CD4-positive, alpha-beta T cell (primary cell): ENCODE measurements at regions not wholly inside any gene's neighbourhood (a gene's known extent, or its start where the extent isn't known, plus 50 kb on each side); places are given as distances from the start of the nearest gene placed in this dataset.

Source experiments
- ATAC-seq: fragments of 200-7000 bp; cut with Tn5 transposase; one replicate; pipeline ENCODE4 v1.10.0; 2022; ENCODE audit warnings: mild to moderate bottlenecking; ENCODE audit not compliant: poor library complexity
- CTCF ChIA-PET: fragments of 350-600 bp; sonication (Branson Sonifier 250); formaldehyde crosslinking; loops from one replicate; lab custom pipeline; 2021; ENCODE audit warnings: antibody characterized with exemption, inconsistent platforms; lab: Charles Lee
- POLR2A ChIA-PET: fragments of 350-600 bp; sonication (Branson Sonifier 250); formaldehyde crosslinking; loops from one replicate; lab custom pipeline; 2021; ENCODE audit warnings: antibody characterized with exemption, inconsistent platforms; lab: Charles Lee
- DNase-seq, 14 experiments: peaks; one replicate each; pipeline ENCODE4 v3.0.0-alpha.2; 2013 to 2020; ENCODE audit warnings: mixed read lengths in 2 of 14
- H3K27ac ChIP-seq, 2 donors: one replicate each; pipeline versions ENCODE4 v1.5.1 to v1.7.0; 2013; ENCODE audit warnings: low read length in 2 of 2, low read depth in 1 of 2, mild to moderate bottlenecking in 1 of 2
- H3K27me3 ChIP-seq, 2 experiments: 1 replicate in 1 of 2; 2 replicates in 1 of 2; pipeline versions ENCODE4 v1.6.1 to v1.7.0; 2013; ENCODE audit warnings: low read length in 2 of 2, control low read depth in 1 of 2, mild to moderate bottlenecking in 1 of 2, moderate library complexity in 1 of 2; ENCODE audit not compliant: insufficient read depth in 2 of 2, control insufficient read depth in 1 of 2
- H3K36me3 ChIP-seq: one replicate; pipeline ENCODE4 v1.6.1; 2013; ENCODE audit warnings: low read length, control low read depth; ENCODE audit not compliant: insufficient read depth
- H3K4me1 ChIP-seq: one replicate; pipeline ENCODE4 v1.6.1; 2013; ENCODE audit warnings: low read length, control low read depth; ENCODE audit not compliant: insufficient read depth
- H3K4me3 ChIP-seq: one replicate; pipeline ENCODE4 v1.5.1; 2013; ENCODE audit warnings: mild to moderate bottlenecking, low read length, moderate library complexity
- H3K9me3 ChIP-seq, 2 experiments: 1 replicate in 1 of 2; 2 replicates in 1 of 2; pipeline versions ENCODE4 v1.6.1 to v1.7.0; 2013; ENCODE audit warnings: low read length in 2 of 2, mild to moderate bottlenecking in 2 of 2, control low read depth in 1 of 2, moderate library complexity in 1 of 2; ENCODE audit not compliant: control insufficient read depth in 1 of 2, insufficient read depth in 1 of 2
- H3K27ac Mint-ChIP-seq: one replicate; pipeline ENCODE4 v1.8.0; 2020; ENCODE audit warnings: mixed read lengths
- H3K27me3 Mint-ChIP-seq: one replicate; pipeline ENCODE4 v1.8.0; 2021; ENCODE audit warnings: mixed read lengths
- H3K36me3 Mint-ChIP-seq: one replicate; pipeline ENCODE4 v1.8.0; 2021; ENCODE audit warnings: low read depth, mixed read lengths
- H3K4me1 Mint-ChIP-seq: one replicate; pipeline ENCODE4 v1.8.0; 2021; ENCODE audit warnings: low read depth, mixed read lengths
- H3K4me3 Mint-ChIP-seq: one replicate; pipeline ENCODE4 v1.8.0; 2020; ENCODE audit warnings: mild to moderate bottlenecking, mixed read lengths
- H3K9me3 Mint-ChIP-seq: one replicate; pipeline ENCODE4 v1.8.0; 2020; ENCODE audit warnings: mixed read lengths
- CTCF ChIP-seq: fragments of 200-600 bp; IDR thresholded peaks from one replicate; pipeline ENCODE4 v1.8.0; 2022; ENCODE audit warnings: antibody characterized with exemption, mild to moderate bottlenecking
- intact Hi-C, 2 experiments: fragments of 100-400 bp; cut with DNase I in 1 of 2; cut with micrococcal nuclease in 1 of 2; formaldehyde crosslinking; loops; one replicate each; pipeline versions ENCODE4 v1.15.1 to v1.9.0; 2023 to 2025; cut with DNase I, micrococcal nuclease

GRCh38 chr10:6711881-6712280, 131.8 kb upstream of the PRKCQ start:
- Histone ChIP-seq H3K36me3 (no peaks in the 10 kb centered on the region), H3K4me1 (peaks cover 8% of the 10 kb centered on the region), H3K27me3 (peaks cover 0 to 5% of the 10 kb centered on the region in 2 experiments), H3K4me3 (no peak overlapping the region), H3K27ac (no peak overlapping the region), H3K9me3 (no peaks in the 10 kb centered on the region)
- H3K36me3 Mint-ChIP-seq, result no peaks in the 10 kb centered on the region
- no peak overlapping the region for H3K27ac Mint-ChIP-seq
- ATAC-seq (no peak), DNase-seq (no peak)
- no peaks in the 10 kb centered on the region for H3K9me3 Mint-ChIP-seq
- H3K27me3 Mint-ChIP-seq, result peaks cover 48% of the 10 kb centered on the region
- intact Hi-C loops, result no loop called here
- H3K4me1 Mint-ChIP-seq, result peaks cover 13% of the 10 kb centered on the region
- TF ChIP-seq CTCF, result no peak
- CTCF ChIA-PET, result no interaction called here
- H3K4me3 Mint-ChIP-seq, result no peak overlapping the region
- POLR2A ChIA-PET, result no interaction called here

- ATAC-seq (no peak), DNase-seq (no peak)
- POLR2A ChIA-PET, result no interaction called here
- TF ChIP-seq CTCF, result no peak
- CTCF ChIA-PET, result no interaction called here
- peaks cover 13% of the 10 kb centered on the region for H3K4me1 Mint-ChIP-seq
- Histone ChIP-seq H3K27ac (no peak overlapping the region), H3K27me3 (peaks cover 0 to 5% of the 10 kb centered on the region in 2 experiments), H3K36me3 (no peaks in the 10 kb centered on the region), H3K4me3 (no peak overlapping the region), H3K4me1 (peaks cover 8% of the 10 kb centered on the region), H3K9me3 (no peaks in the 10 kb centered on the region)
- no peak overlapping the region for H3K27ac Mint-ChIP-seq
- peaks cover 47% of the 10 kb centered on the region for H3K27me3 Mint-ChIP-seq
- no peaks in the 10 kb centered on the region for H3K36me3 Mint-ChIP-seq
- no peak overlapping the region for H3K4me3 Mint-ChIP-seq
- H3K9me3 Mint-ChIP-seq, result no peaks in the 10 kb centered on the region
- intact Hi-C loops, result no loop called here
These were observed 131.3 kb upstream of the PRKCQ start for GRCh38 chr10:6711408-6711841.

GRCh38 chr10:6707352-6707751, 127.3 kb upstream of the PRKCQ start:
- Mint-ChIP-seq H3K27me3 (peaks cover 45% of the 10 kb centered on the region), H3K36me3 (no peaks in the 10 kb centered on the region), H3K4me1 (peaks cover 5% of the 10 kb centered on the region), H3K27ac (no peak overlapping the region), H3K9me3 (no peaks in the 10 kb centered on the region), H3K4me3 (no peak overlapping the region)
- ChIA-PET POLR2A (no interaction called here), CTCF (no interaction called here)
- H3K27ac ChIP-seq, result no peak overlapping the region
- H3K4me3 ChIP-seq, result no peak overlapping the region
- intact Hi-C loops, result no loop called here
- H3K4me1 ChIP-seq, result no peaks in the 10 kb centered on the region
- no peak for TF ChIP-seq CTCF
- DNase-seq, result no peak
- no peaks in the 10 kb centered on the region for H3K36me3 ChIP-seq
- no peak for ATAC-seq
- peaks cover 0 to 5% of the 10 kb centered on the region in 2 experiments for H3K27me3 ChIP-seq
- no peaks in the 10 kb centered on the region for H3K9me3 ChIP-seq
